C1 segment of cervical spinal cord (tissue), 14 donors: ENCODE measurements at regions not wholly inside any gene's neighbourhood (a gene's known extent, or its start where the extent isn't known, plus 50 kb on each side); places are given as distances from the start of the nearest gene placed in this dataset.
"Not testable (repeated sequence)": the region's sequence is repeated elsewhere in the genome, so short reads cannot be mapped to it uniquely, and the experiment has no call there.

ENCODE experiments used
- DNase-seq, 14 donors: peaks; one replicate each; lab custom pipeline; 2025; lab: John Stamatoyannopoulos, UW

DNA sequence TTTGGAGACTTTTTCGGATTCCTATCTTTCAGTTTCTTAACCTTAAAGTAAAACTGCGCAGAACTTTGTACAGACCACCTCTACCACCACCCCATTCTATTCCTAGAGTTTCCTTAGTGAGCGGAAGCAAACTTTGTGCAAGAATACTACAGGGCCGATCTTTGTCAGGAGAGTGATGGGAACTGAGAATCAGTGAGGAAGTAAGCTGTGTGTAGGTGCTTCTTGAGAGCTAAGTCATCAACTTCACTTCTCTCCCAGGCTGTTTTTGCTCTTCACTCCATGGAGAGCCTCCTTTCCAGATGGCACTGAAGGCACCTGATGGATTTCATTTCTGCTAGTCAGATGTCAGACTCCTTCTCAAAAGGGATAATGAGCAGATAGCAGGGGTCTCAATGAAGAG lies 127.3 kb downstream of the SPATA31D1 start:
- no peak for DNase-seq

- DNase-seq: no peak
Measured at GRCh38 chr9:82116556-82116955, 128.0 kb downstream of the SPATA31D1 start.

DNA sequence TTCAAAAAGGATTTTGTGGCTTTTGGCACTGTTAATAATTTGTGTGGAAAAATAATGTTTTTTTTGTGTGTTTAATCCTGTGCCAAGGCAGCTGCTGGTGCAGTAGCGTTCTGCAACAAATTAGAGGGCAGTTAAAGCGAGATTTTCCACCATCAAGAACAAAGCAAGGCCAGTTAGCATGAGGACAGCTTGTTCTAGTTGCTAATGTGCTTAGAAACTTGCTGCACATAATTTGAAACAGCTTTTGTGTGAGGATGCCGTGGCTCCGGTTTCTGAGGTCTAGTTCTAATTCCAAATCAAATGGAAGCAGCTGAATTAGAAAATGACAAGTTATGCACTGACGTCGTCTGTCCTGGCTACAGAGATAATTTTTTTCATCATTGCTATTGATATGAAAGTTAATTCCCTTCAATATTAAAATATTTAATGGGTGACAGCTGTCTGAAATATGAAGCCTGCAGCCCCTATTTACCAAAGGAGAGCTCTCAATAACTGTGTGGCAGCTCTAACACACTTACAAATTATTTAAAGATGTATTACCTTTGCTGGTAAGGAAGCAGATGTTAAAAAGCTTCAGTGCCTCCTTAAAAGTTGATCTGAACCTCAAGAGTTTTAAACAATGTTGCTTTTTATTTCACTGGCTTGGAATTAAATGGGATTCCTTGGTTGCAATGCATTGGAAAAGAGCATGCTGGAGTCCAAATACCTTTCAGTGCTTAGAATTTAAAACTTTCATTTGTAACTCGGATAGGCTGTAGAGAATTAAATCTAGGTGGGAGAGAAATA lies 128.6 kb downstream of the SPATA31D1 start:
- DNase-seq: peak in 9 of 14 donors; percentile 1 to 48 (median 10)

GRCh38 chr9:82122731-82123130 lies 134.2 kb downstream of the SPATA31D1 start:
- no peak for DNase-seq

DNA sequence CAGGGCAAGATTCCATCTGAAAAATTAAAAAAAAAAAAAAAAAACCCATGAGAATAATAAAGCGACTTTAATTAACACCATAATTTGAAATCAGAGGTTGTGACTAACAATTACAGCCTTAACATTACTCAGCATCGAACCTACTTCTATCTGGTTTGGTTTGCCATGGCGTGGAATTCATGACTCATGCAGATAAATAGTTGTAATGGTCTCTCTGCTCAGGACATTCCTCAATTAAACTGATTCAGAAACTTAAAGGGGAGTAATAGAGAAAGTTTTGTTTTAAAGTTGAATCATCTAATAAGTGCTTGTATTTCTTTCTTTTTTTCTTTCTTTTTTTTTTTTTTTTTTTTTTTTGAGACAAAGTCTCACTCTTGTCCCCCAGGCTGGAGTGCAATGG lies 135.5 kb downstream of the SPATA31D1 start:
- DNase-seq: no peak

- no peak for DNase-seq
Measured at GRCh38 chr9:82126256-82126655, 137.7 kb downstream of the SPATA31D1 start.

DNA sequence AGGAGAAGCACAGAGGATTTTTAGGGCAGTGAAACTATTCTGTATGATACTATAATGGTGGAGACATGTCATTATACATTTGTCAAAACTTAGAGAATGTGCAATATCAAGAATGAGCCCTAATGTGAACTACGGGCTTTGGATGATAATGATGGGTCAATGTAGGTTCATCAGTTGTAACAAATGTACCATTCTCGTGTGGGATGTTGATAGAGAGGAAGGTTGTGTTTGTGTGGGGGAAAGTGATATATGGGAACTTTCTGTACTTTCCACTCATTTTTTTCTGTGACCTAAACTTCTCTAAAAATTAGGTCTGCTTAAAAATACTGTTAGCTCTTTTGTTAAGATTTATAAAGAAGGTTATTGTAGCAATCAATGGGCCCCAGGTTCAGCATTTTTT lies 138.9 kb downstream of the SPATA31D1 start:
- DNase-seq: no peak

- no peak for DNase-seq
Measured at GRCh38 chr9:82128011-82128696, 139.6 kb downstream of the SPATA31D1 start.

- no peak for DNase-seq
Measured at GRCh38 chr9:82129708-82130107, 141.1 kb downstream of the SPATA31D1 start.

DNA sequence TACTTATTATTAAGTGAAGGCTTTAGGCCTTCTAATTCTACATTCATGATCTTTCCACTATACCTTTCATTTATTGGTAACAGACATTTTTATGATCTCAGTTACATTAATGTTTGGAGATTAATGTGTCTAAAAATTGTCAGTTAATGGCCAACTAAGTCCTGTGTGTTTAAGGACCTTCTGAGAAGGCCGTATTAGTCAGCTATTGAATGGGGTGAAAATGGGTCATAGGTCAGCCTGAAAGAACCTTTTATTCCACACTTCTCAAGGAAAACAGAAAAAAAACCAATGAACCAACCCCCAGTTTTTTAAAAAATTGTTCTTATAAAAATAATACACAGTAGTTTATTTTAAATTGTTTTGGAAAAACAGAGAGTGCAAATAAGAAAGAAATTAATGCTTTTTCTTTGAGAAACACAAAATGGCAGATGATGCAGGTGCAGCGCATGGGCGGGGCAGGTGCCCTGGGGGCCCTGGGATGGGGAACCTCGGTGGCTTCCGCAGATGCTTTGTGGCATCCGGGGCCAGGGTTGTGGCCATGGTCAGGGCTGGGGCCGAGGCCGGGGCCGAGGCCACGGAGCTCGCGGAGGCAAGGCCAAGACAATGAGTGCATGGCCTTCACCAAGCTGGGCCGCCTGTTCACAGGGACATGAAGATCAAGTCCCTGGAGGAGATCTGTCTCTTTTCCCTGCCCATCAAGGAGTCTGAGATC lies 141.9 kb downstream of the SPATA31D1 start:
- DNase-seq: no peak

- no peak for DNase-seq
Measured at GRCh38 chr9:82131072-82131471, 142.5 kb downstream of the SPATA31D1 start.

DNA sequence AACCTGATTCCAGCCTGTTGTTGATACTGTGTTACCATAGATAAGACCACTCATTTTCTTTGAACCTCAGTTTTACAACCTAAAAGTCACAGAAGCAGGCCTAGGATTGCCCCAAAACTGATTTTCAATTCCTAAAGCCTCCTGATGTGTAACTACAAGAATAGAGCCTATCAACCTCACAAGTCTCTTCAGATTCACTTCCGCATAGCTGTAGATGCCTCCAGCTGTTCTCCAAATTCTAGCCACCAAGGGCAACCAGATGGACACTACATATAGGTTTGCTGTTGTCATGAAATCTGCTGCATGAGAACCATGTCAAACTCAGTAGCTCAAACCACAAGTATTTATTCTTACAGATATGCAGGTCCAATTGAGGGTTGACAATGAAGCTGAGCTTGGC lies 143.5 kb downstream of the SPATA31D1 start:
- DNase-seq: no peak

DNA sequence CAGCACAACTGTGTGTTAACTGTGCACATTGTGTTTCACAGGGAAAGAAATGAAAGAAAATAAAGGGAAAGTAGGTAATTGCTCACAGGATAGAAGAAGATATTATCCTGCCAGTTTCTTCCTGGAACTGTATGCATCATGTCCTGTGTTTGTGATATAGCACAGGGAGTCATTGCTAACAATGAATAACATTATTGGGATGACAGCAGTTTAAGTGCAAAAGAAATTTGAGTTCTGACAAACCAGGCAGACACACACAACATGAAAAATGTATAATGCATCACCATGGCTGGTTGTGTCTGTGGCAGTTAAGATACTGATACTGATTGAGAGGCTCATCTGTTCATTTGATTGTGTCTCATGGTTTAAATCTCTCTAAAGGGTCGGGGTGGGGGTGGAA lies 145.4 kb downstream of the SPATA31D1 start:
- no peak for DNase-seq

DNA sequence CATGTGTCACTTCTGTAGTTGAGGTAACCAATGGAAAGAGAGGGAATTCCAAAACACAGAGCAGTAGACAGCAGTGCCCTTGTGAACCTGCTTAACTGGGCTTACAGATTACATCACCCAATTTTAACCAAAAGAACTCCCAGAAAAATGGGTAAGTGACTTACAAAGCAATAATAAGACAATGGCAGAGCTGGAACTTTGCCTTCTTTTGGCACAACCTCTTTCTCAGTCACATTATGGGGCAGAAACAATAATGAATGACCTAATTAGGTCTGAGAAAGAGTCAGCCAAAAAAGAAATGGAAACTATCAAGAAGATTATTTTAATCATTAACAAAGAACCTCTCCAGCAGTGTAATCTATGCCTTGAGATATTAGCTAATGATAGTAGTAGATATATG lies 146.5 kb downstream of the SPATA31D1 start:
- no peak for DNase-seq

GRCh38 chr9:82138081-82138480 lies 149.5 kb downstream of the SPATA31D1 start:
- not testable (repeated sequence) for DNase-seq

DNA sequence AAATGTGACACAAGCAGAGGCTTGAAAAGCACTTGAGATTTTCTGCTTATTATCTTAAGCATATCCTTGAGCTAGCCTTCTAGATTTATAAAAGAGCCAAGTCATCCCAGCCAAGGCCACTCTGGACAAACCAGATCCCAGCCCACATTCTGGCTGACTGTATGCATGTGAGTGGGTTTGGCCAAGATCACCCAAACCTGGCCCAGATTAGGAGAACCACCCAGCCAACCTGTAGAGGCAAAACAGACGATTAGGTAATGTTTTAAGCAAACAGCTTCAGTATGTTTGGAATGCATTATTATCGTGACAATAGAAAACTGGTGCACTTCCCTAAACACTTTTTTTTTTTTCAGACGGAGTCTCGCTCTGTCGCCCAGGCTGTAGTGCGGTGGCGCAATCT lies 151.9 kb downstream of the SPATA31D1 start:
- DNase-seq: no peak

DNA sequence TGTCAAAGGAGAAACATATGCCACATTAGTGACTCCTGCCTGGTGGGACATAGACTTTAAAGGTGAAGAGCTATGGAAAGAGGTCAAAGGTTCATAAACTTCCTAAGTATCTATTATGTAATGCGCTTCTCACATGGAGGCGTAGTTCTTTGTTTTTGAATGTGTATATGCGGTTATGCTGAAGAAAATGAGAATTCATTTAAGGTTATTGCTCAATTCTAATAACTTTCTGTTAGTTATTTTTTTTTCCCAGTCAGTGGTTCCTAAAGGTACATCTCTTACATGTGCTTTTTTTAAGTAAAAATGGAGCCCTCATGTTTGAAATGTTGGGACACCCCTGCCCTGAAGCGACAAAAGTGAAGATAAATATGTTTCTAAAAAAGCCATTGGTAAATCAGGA lies 156.2 kb downstream of the SPATA31D1 start:
- no peak for DNase-seq

GRCh38 chr9:82146677-82147076 lies 158.1 kb downstream of the SPATA31D1 start:
- DNase-seq: no peak

DNA sequence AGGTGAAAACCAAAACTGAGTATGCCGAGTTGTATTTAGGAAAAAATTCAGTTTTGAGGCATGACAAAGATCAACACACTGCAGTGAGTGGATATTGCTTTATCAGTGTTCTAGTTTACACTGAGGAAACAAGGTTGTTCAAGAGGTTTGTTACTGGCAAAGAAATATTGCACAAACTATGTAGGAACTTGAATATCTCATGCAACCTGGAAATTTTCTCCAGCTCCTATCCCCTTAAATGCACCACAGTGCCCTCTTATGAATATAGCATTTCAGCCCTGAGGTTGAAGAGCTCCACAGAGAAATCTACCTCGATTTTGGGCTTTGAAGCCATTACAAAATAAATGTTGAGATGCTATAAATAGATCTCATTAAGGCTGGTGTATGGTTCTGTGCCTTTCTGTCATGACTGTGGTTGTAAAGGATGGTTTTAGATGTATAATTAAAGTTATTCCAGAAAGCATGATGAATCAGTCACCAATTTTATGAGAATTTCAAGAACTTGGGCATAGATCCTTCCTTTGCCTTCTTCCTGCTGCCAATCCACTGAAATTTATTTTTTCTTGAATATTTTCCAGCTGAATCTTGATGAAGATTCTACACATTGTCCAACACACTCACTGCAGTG lies 159.3 kb downstream of the SPATA31D1 start:
- no peak for DNase-seq

DNA sequence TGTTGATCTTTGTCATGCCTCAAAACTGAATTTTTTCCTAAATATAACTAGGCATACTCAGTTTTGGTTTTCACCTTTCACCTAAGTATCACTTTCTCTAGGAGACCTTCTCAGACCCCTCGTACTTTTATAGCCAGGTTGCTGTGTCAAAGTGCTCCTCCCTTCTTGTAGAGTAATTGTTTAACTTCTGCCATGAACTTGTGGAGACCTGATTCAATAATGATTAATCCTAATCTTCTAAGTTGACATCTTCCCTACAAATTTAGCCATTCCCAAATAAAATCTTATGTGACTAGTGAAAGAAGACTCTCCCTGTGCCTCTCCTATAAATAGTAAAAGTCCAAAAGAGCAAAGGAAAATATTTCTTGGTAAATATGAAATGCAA lies 159.8 kb downstream of the SPATA31D1 start:
- DNase-seq: no peak

DNA sequence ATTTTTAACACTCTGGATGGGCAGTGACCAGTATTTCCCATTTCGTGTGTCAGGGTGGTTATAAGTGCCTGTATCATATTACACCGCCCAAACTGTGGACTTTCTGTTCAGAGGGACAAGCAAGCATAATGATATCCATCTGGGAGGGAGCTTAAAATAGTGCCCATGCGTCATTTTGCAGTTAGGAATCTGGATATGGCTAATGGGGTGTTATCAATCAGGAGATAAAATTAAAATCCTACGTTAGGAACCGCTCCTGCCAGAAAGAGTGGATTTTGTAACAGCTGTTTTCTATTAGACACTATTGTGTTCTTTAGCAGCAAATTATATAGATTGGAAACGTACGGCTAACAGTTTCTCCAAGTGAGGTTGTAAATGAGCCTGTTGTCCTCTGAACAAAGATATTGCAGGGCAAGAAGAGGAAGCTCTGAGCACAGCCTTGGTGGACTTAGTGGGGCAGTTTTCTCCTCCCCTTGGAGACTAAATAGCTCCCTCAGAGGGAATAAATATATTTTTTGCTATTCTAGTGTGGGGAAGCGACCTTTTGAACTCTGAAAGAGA lies 160.4 kb downstream of the SPATA31D1 start:
- no peak for DNase-seq

DNA sequence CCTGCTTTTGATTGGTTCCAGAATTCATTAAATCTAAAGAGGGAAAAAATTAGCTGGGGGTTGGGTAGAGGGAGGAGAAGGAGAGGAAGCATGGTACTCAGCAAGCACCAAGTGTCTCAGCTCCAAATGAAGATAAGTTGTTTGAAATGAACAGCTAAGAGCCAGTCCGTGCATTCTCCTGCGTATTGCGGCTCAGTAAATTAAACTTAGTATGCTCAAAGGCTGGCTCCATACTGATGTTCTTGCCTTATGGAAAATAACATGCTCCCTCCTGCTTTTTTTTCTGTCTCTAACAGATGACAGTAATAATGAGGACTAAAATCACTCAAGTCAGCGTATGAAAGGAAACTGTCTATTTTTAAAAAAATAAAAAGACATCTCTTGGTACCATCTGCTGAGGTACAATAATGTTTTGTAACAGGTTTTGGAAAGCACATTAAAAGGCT lies 161.0 kb downstream of the SPATA31D1 start:
- peak in 1 of 14 donors; percentile 76 for DNase-seq
